ENCODE measurements at regions not wholly inside any gene's neighbourhood (a gene's known extent, or its start where the extent isn't known, plus 50 kb on each side); places are given as distances from the start of the nearest gene placed in this dataset.

DNA sequence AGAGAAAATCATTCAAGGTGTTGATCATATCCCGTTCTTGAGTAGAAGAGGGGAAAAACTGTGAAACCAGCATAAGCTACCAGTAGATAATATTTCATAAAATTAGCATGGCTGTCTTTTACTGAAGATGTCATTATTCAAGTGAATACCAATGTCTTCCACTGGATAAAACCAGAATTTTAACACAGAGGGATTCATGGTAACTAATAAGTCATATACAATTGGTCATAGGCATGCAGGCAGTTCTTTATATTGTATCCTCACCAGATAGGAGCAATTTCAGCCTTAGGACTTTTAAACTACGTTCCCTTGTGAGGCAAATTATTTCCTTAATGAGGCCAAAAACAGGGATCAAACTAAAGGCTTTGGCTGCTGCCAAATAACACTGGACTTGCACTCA, 202.3 kb upstream of the PITRM1 start:
- TF ChIP-seq POLR2A (IDR thresholded peaks at IDR 0.05): no peak
- TF ChIP-seq, protein P1, sequence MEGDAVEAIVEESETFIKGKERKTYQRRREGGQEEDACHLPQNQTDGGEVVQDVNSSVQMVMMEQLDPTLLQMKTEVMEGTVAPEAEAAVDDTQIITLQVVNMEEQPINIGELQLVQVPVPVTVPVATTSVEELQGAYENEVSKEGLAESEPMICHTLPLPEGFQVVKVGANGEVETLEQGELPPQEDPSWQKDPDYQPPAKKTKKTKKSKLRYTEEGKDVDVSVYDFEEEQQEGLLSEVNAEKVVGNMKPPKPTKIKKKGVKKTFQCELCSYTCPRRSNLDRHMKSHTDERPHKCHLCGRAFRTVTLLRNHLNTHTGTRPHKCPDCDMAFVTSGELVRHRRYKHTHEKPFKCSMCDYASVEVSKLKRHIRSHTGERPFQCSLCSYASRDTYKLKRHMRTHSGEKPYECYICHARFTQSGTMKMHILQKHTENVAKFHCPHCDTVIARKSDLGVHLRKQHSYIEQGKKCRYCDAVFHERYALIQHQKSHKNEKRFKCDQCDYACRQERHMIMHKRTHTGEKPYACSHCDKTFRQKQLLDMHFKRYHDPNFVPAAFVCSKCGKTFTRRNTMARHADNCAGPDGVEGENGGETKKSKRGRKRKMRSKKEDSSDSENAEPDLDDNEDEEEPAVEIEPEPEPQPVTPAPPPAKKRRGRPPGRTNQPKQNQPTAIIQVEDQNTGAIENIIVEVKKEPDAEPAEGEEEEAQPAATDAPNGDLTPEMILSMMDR (IDR thresholded peaks at IDR 0.05 in 4 of 5, conservative IDR thresholded peaks at IDR 0.05 in 1 of 5): no peak

Data from gastrocnemius medialis (tissue), 4 donors.